DOHH2 (cell line): ENCODE measurements at regions not wholly inside any gene's neighbourhood (a gene's known extent, or its start where the extent isn't known, plus 50 kb on each side); places are given as distances from the start of the nearest gene placed in this dataset.

Experiments
- H3F3A ChIP-seq: fragments of 200-600 bp; sonication (generic), shearing (Covaris generic); 2 replicates; pipeline ENCODE4 v1.6.0; 2016; ENCODE audit warnings: antibody characterized with exemption, mild to moderate bottlenecking; ENCODE audit not compliant: control insufficient read depth, insufficient read depth
- H3K27ac ChIP-seq: fragments of 200-600 bp; sonication (generic); 2 replicates; pipeline ENCODE4 v1.5.1; 2014; ENCODE audit warnings: low read depth, mild to moderate bottlenecking, low read length, moderate library complexity
- H3K27me3 ChIP-seq: fragments of 200-600 bp; sonication (generic); 2 replicates; pipeline ENCODE4 v1.6.1; 2014; ENCODE audit warnings: mild to moderate bottlenecking, low read length, mixed read lengths; ENCODE audit not compliant: control insufficient read depth
- H3K36me3 ChIP-seq: fragments of 200-600 bp; sonication (generic); 2 replicates; pipeline ENCODE4 v1.6.1; 2014; ENCODE audit warnings: mild to moderate bottlenecking, low read length, moderate library complexity, mixed read lengths; ENCODE audit not compliant: control insufficient read depth
- H3K4me1 ChIP-seq: fragments of 200-600 bp; sonication (generic); 2 replicates; pipeline ENCODE4 v1.6.1; 2014; ENCODE audit warnings: mild to moderate bottlenecking, low read length, mixed read lengths; ENCODE audit not compliant: control insufficient read depth
- H3K4me2 ChIP-seq: fragments of 200-600 bp; sonication (generic); 2 replicates; pipeline ENCODE4 v1.6.0; 2014; ENCODE audit warnings: mild to moderate bottlenecking, low read length, moderate library complexity
- H3K4me3 ChIP-seq: fragments of 200-600 bp; sonication (generic); 2 replicates; pipeline ENCODE4 v1.5.1; 2014; ENCODE audit warnings: mild to moderate bottlenecking, low read length, mixed read lengths
- H3K79me2 ChIP-seq: fragments of 200-600 bp; sonication (generic); 2 replicates; pipeline ENCODE4 v1.6.1; 2014; ENCODE audit warnings: mild to moderate bottlenecking, low read length, mixed read lengths; ENCODE audit not compliant: control insufficient read depth
- H3K9me2 ChIP-seq: fragments of 200-600 bp; sonication (generic); replicated peaks from 2 replicates; pipeline ENCODE4 v1.6.1; 2014; ENCODE audit warnings: mild to moderate bottlenecking, low read length, mixed read lengths; ENCODE audit not compliant: control insufficient read depth
- H3K9me3 ChIP-seq: fragments of 200-600 bp; sonication (generic); 2 replicates; pipeline ENCODE4 v1.6.1; 2014; ENCODE audit warnings: antibody characterized with exemption, low read length, mixed read lengths; ENCODE audit not compliant: control insufficient read depth, insufficient read depth
- H4K20me1 ChIP-seq: fragments of 200-600 bp; sonication (generic); 2 replicates; pipeline ENCODE4 v1.6.0; 2014; ENCODE audit warnings: low read depth, mild to moderate bottlenecking, antibody characterized with exemption, low read length, moderate library complexity; ENCODE audit not compliant: control insufficient read depth, insufficient read depth
- EZH2phosphoT487 ChIP-seq: fragments of 200-600 bp; sonication (generic); IDR thresholded peaks from 2 replicates; pipeline ENCODE4 v1.6.1; 2017; ENCODE audit warnings: borderline replicate concordance, mild to moderate bottlenecking, antibody characterized with exemption, low read length, moderate library complexity, mixed read lengths
- TF ChIP-seq, protein P1 (sequence below): fragments of 200-600 bp; sonication (generic); IDR thresholded peaks from one replicate; pipeline ENCODE4 v1.5.1; 2014; ENCODE audit warnings: antibody characterized with exemption, mild to moderate bottlenecking, low read depth, low read length; ENCODE audit not compliant: poor library complexity, severe bottlenecking

DNA sequence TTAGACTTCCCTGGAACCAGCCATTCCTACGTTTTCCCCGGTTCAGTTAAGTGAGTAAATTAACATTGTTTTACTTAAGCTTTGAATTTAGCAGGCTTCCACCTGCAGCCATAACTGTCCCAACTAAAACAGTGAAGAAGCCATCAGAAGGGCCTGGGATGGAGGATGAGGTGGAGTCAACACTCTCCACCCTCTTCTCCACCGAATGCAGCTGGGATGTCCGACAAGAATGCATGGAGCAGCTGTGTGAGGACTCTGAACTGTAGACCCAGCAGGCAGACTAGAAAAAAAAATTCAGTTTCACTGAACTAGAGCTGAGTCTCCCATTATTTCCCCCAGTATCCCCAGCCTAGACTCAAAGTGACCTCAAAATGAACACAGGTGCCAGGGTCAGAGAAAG lies 114.8 kb downstream of the C16orf95 start:
- no peaks in the 10 kb centered on the region for H3K9me2 ChIP-seq
- no peak for TF ChIP-seq EZH2phosphoT487
- TF ChIP-seq, protein P1, sequence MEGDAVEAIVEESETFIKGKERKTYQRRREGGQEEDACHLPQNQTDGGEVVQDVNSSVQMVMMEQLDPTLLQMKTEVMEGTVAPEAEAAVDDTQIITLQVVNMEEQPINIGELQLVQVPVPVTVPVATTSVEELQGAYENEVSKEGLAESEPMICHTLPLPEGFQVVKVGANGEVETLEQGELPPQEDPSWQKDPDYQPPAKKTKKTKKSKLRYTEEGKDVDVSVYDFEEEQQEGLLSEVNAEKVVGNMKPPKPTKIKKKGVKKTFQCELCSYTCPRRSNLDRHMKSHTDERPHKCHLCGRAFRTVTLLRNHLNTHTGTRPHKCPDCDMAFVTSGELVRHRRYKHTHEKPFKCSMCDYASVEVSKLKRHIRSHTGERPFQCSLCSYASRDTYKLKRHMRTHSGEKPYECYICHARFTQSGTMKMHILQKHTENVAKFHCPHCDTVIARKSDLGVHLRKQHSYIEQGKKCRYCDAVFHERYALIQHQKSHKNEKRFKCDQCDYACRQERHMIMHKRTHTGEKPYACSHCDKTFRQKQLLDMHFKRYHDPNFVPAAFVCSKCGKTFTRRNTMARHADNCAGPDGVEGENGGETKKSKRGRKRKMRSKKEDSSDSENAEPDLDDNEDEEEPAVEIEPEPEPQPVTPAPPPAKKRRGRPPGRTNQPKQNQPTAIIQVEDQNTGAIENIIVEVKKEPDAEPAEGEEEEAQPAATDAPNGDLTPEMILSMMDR: no peak
- H3K9me3 ChIP-seq: no peaks in the 10 kb centered on the region
- H3K79me2 ChIP-seq: no peaks in the 10 kb centered on the region
- no peak overlapping the region for H3K4me2 ChIP-seq
- H3K36me3 ChIP-seq: no peaks in the 10 kb centered on the region
- no peaks in the 10 kb centered on the region for H3F3A ChIP-seq
- no peaks in the 10 kb centered on the region for H3K4me1 ChIP-seq
- no peaks in the 10 kb centered on the region for H4K20me1 ChIP-seq
- no peaks in the 10 kb centered on the region; the same call in 1 of the 2 replicates for H3K27me3 ChIP-seq
- H3K4me3 ChIP-seq: no peak overlapping the region
- H3K27ac ChIP-seq: no peak overlapping the region

DNA sequence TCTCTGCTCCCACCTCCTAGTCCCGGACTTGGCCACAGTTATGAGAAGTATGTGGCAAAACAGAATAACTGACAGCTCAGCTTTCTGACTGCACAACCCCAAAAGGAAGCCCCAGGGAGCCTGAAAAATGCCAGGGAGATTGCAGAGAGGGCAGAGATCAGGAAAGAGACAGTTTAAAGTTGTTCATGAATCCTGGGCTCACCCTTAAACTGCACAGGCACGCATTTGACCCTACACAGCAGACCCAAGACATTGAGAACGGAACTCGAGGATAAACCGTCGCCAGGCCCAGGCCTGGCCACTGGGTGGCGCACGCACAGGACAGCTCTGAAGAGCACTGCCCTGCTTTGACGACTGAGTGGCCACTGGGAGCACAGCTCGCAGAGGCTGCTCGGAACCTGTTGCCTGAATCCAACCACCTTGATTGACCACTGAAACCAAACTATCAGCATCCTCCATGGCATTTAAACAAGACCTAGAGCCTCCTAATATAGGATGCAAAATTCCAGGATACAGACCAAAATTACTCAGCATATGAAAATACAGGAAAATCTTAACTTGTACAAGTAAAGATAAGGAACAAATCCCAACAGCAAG lies 114.0 kb downstream of the C16orf95 start:
- H3K36me3 ChIP-seq: no peaks in the 10 kb centered on the region
- no peak overlapping the region for H3K27ac ChIP-seq
- H3K9me2 ChIP-seq: no peaks in the 10 kb centered on the region
- H4K20me1 ChIP-seq: no peaks in the 10 kb centered on the region
- no peaks in the 10 kb centered on the region; the same call in 1 of the 2 replicates for H3K27me3 ChIP-seq
- H3F3A ChIP-seq: no peaks in the 10 kb centered on the region
- H3K4me1 ChIP-seq: no peaks in the 10 kb centered on the region
- no peak overlapping the region for H3K4me3 ChIP-seq
- no peaks in the 10 kb centered on the region for H3K9me3 ChIP-seq
- no peaks in the 10 kb centered on the region for H3K79me2 ChIP-seq
- H3K4me2 ChIP-seq: no peak overlapping the region
- TF ChIP-seq, protein P1: peak; percentile 91
- no peak for TF ChIP-seq EZH2phosphoT487

DNA sequence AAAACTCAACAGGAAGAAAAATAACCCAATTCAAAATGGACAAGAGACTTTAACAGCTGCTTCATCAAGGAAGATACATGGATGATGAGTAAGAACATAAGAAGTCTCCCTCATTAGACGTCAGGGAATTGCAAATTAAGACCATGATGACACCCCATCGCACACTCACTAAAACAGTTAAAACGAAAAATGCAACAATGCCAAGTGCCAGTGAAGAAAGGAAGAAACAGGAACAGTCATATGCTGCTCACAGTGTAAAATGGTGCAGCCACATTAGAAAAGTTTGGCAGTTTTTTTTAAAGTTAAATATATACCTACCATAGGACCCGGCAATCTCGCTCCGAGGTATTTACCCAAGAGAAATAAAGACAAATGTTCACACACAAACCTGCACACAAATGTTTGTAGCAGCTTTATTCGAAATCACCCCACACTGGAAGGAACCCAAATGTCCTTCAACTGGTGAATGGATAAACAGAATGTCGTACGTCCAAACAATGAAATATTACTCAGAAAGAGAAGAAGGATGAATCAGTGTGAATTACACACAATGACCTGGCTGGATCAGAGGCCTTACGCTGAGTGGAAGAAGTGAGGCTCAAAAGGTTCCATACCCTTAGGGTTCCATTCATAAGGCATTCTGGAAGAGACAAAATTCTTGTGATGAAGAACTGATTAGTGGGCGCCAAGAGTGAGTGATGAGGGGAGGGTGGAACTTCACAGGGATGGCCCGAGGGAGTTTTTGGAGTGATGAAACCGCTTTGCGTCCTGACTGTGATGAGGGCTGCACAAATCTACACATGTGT lies 110.3 kb downstream of the C16orf95 start:
- H3K4me1 ChIP-seq: no peaks in the 10 kb centered on the region
- H3K27ac ChIP-seq: no peak overlapping the region
- no peak for TF ChIP-seq EZH2phosphoT487
- TF ChIP-seq, protein P1: no peak
- H3K79me2 ChIP-seq: no peaks in the 10 kb centered on the region
- H3K9me3 ChIP-seq: no peaks in the 10 kb centered on the region
- no peak overlapping the region for H3K4me2 ChIP-seq
- H3F3A ChIP-seq: no peaks in the 10 kb centered on the region
- H3K36me3 ChIP-seq: no peaks in the 10 kb centered on the region
- H3K27me3 ChIP-seq: no peaks in the 10 kb centered on the region; the same call in 1 of the 2 replicates
- no peaks in the 10 kb centered on the region for H3K9me2 ChIP-seq
- H4K20me1 ChIP-seq: no peaks in the 10 kb centered on the region
- H3K4me3 ChIP-seq: no peak overlapping the region
